ENCODE measurements at regions not wholly inside any gene's neighbourhood (a gene's known extent, or its start where the extent isn't known, plus 50 kb on each side); places are given as distances from the start of the nearest gene placed in this dataset.
A peak's percentile ranks its signal among the peaks of the same experiment; 100 is the strongest.

GRCh38 chr6:153563001-153563400 is 431.9 kb upstream of the RGS17 start:
- H3K27me3 ChIP-seq (ENCODE audit: control insufficient read depth, insufficient read depth, low read length): no peaks in the 10 kb centered on the region
- no peak overlapping the region for H3K4me2 ChIP-seq (ENCODE audit: extremely low read depth, insufficient read depth, low read length)
- peak in 1 of 2 donors; percentile 5 for TF ChIP-seq CTCF (conservative IDR thresholded peaks at IDR 0.05 in 1 of 2, IDR thresholded peaks at IDR 0.05 in 1 of 2; ENCODE audit: low read depth in 1 of 2, low read length in 2 of 2)
- TF ChIP-seq EZH2 (IDR thresholded peaks at IDR 0.05; ENCODE audit: low read length, missing control alignments): no peak
- H2AFZ ChIP-seq (ENCODE audit: low read length): no peak overlapping the region
- H3K79me2 ChIP-seq (ENCODE audit: control insufficient read depth, insufficient read depth, low read length): no peaks in the 10 kb centered on the region
- no peaks in the 10 kb centered on the region for H3K4me1 ChIP-seq (ENCODE audit: control insufficient read depth, extremely low read depth, insufficient read depth, low read length)
- no peak for DNase-seq (ENCODE audit: low read depth in 2 of 2)
- no peak overlapping the region for H3K9ac ChIP-seq (ENCODE audit: insufficient read depth, low read length)
- no peaks in the 10 kb centered on the region for H3K36me3 ChIP-seq (ENCODE audit: control insufficient read depth, insufficient read depth, low read length)
- H3K27ac ChIP-seq (ENCODE audit: insufficient read depth, low read length): no peak overlapping the region
- H3K4me3 ChIP-seq (replicated peaks in 1 of 4; ENCODE audit: control extremely low read depth in 1 of 4, insufficient read depth in 1 of 4, low read depth in 3 of 4, low read length in 4 of 4): no peak overlapping the region
- no peaks in the 10 kb centered on the region for H3K9me3 ChIP-seq (ENCODE audit: control insufficient read depth, insufficient read depth, low read depth, low read length)
- no peaks in the 10 kb centered on the region for H4K20me1 ChIP-seq (ENCODE audit: control insufficient read depth, extremely low read depth, insufficient read depth, low read length)

GRCh38 chr6:153553627-153554026 is 422.5 kb upstream of the RGS17 start:
- H3K9me3 ChIP-seq (ENCODE audit: control insufficient read depth, insufficient read depth, low read depth, low read length): no peaks in the 10 kb centered on the region
- H3K79me2 ChIP-seq (ENCODE audit: control insufficient read depth, insufficient read depth, low read length): no peaks in the 10 kb centered on the region
- no peak overlapping the region for H2AFZ ChIP-seq (ENCODE audit: low read length)
- H4K20me1 ChIP-seq (ENCODE audit: control insufficient read depth, extremely low read depth, insufficient read depth, low read length): no peaks in the 10 kb centered on the region
- no peaks in the 10 kb centered on the region for H3K36me3 ChIP-seq (ENCODE audit: control insufficient read depth, insufficient read depth, low read length)
- H3K9ac ChIP-seq (ENCODE audit: insufficient read depth, low read length): no peak overlapping the region
- H3K27ac ChIP-seq (ENCODE audit: insufficient read depth, low read length): no peak overlapping the region
- no peaks in the 10 kb centered on the region for H3K4me1 ChIP-seq (ENCODE audit: control insufficient read depth, extremely low read depth, insufficient read depth, low read length)
- no peak overlapping the region for H3K4me3 ChIP-seq (replicated peaks in 1 of 4; ENCODE audit: control extremely low read depth in 1 of 4, insufficient read depth in 1 of 4, low read depth in 3 of 4, low read length in 4 of 4)
- H3K27me3 ChIP-seq (ENCODE audit: control insufficient read depth, insufficient read depth, low read length): no peaks in the 10 kb centered on the region
- TF ChIP-seq EZH2 (IDR thresholded peaks at IDR 0.05; ENCODE audit: low read length, missing control alignments) (no peak), CTCF (conservative IDR thresholded peaks at IDR 0.05 in 1 of 2, IDR thresholded peaks at IDR 0.05 in 1 of 2; ENCODE audit: low read depth in 1 of 2, low read length in 2 of 2) (peak; percentile 27 to 55)
- no peak overlapping the region for H3K4me2 ChIP-seq (ENCODE audit: extremely low read depth, insufficient read depth, low read length)
- DNase-seq (ENCODE audit: low read depth in 2 of 2): peak in 1 of 2 donors; percentile 20

DNA sequence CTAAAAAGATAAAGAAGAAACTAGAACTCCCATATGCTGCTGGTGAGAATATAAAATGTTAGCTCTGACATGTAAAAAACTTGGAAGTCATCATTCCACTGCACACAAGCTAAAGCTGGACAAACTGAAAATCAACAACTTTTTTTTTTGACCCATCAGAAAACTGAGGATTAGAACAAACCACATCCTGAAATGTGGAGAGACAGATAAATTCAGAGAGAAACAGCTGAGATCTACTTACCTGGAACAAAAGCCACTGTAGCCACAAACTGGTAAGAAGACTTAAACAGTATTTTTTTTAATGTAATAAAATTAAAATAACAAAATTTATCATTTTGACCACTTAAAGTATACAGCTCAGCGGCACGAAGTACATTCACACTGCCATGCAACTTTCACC is 408.5 kb upstream of the RGS17 start:
- Histone ChIP-seq H3K79me2 (ENCODE audit: control insufficient read depth, insufficient read depth, low read length) (no peaks in the 10 kb centered on the region), H3K27ac (ENCODE audit: insufficient read depth, low read length) (no peak overlapping the region), H3K4me1 (ENCODE audit: control insufficient read depth, extremely low read depth, insufficient read depth, low read length) (no peaks in the 10 kb centered on the region), H3K9ac (ENCODE audit: insufficient read depth, low read length) (no peak overlapping the region), H3K4me3 (replicated peaks in 1 of 4; ENCODE audit: control extremely low read depth in 1 of 4, insufficient read depth in 1 of 4, low read depth in 3 of 4, low read length in 4 of 4) (no peak overlapping the region), H3K27me3 (ENCODE audit: control insufficient read depth, insufficient read depth, low read length) (no peaks in the 10 kb centered on the region), H3K9me3 (ENCODE audit: control insufficient read depth, insufficient read depth, low read depth, low read length) (no peaks in the 10 kb centered on the region), H4K20me1 (ENCODE audit: control insufficient read depth, extremely low read depth, insufficient read depth, low read length) (no peaks in the 10 kb centered on the region), H3K4me2 (ENCODE audit: extremely low read depth, insufficient read depth, low read length) (no peak overlapping the region), H2AFZ (ENCODE audit: low read length) (no peak overlapping the region), H3K36me3 (ENCODE audit: control insufficient read depth, insufficient read depth, low read length) (no peaks in the 10 kb centered on the region)
- TF ChIP-seq EZH2 (IDR thresholded peaks at IDR 0.05; ENCODE audit: low read length, missing control alignments) (no peak), CTCF (conservative IDR thresholded peaks at IDR 0.05 in 1 of 2, IDR thresholded peaks at IDR 0.05 in 1 of 2; ENCODE audit: low read depth in 1 of 2, low read length in 2 of 2) (no peak)
- no peak for DNase-seq (ENCODE audit: low read depth in 2 of 2)

Data from fibroblast of lung (primary cell).